ENCODE measurements at regions not wholly inside any gene's neighbourhood (a gene's known extent, or its start where the extent isn't known, plus 50 kb on each side); places are given as distances from the start of the nearest gene placed in this dataset.

DNA sequence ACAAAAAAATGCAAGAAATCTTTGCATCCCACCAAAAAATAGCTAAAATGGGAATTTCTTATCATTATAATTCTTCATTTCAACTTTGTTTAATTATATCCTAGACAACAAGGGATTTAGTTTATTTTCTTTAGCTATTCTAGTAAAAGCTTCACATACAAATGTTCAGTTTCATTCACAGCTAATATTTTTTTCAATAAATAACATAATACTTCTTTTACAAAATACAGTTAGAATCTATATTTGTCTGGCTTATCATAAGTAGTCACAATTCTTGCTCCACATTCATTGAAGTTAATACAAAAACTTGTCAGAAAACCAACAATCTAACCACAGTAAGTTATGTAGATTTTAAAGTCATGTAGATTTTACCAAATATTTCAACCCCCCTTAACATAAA is 414.4 kb downstream of the FAT4 start:
- no peak for TF ChIP-seq POLR2A (IDR thresholded peaks at IDR 0.05)
- TF ChIP-seq CTCF (IDR thresholded peaks at IDR 0.05), result no peak
- no peak for TF ChIP-seq POLR2AphosphoS5 (IDR thresholded peaks at IDR 0.05)

Measured in suprapubic skin (tissue), 4 donors.